Lower leg skin (tissue), 3 donors: ENCODE measurements at regions not wholly inside any gene's neighbourhood (a gene's known extent, or its start where the extent isn't known, plus 50 kb on each side); places are given as distances from the start of the nearest gene placed in this dataset.

Experiments used
- CTCF ChIP-seq, 3 donors: fragments of 450-650 bp; IDR thresholded peaks; one replicate each; pipeline ENCODE4 v1.5.1; 2016; ENCODE audit warnings: antibody characterized with exemption in 3 of 3, mild to moderate bottlenecking in 3 of 3, moderate library complexity in 2 of 3
- POLR2A ChIP-seq, 2 donors: fragments of 450-650 bp; IDR thresholded peaks; one replicate each; pipeline ENCODE4 v1.6.1; 2016 to 2017; ENCODE audit warnings: antibody characterized with exemption in 2 of 2, mild to moderate bottlenecking in 1 of 2, moderate library complexity in 1 of 2

DNA sequence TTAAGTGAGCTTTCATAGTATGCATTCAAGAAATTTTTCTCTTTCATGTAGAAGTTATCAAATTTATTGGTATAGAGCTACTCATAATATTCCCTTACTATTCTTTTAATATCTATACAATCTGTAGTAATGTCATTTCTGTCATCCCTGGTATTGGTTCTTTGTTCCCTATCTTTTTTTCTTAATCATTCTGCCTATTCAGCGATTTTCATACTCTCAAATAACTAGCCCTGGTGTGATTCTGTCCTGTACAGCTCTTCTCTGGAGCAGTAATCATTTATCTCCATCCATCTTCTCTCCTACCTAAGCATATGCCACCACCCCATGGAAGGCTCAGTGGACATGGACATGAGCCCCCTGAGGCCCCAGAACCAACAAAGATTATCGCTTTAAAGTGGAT, 213.2 kb upstream of the NEBL start:
- TF ChIP-seq CTCF (IDR thresholded peaks at IDR 0.05) (no peak), POLR2A (IDR thresholded peaks at IDR 0.05) (no peak)
